ENCODE measurements at regions not wholly inside any gene's neighbourhood (a gene's known extent, or its start where the extent isn't known, plus 50 kb on each side); places are given as distances from the start of the nearest gene placed in this dataset.

- TF ChIP-seq CTCF (IDR thresholded peaks at IDR 0.05) (no peak), POLR2AphosphoS5 (IDR thresholded peaks at IDR 0.05) (no peak), EP300 (IDR thresholded peaks at IDR 0.05) (no peak), POLR2A (IDR thresholded peaks at IDR 0.05; ENCODE audit: low read depth) (no peak)
Measured at GRCh38 chr11:127507851-127508250, 507.3 kb upstream of the KIRREL3 start.
